NOMO-1 treated with dmso at 0.1 percent for 144 hours (cell line): ENCODE measurements at regions not wholly inside any gene's neighbourhood (a gene's known extent, or its start where the extent isn't known, plus 50 kb on each side); places are given as distances from the start of the nearest gene placed in this dataset.
"Not testable (repeated sequence)": the region's sequence is repeated elsewhere in the genome, so short reads cannot be mapped to it uniquely, and the experiment has no call there.

Source experiments
- DNase-seq: peaks from one replicate; lab custom pipeline; 2025; ENCODE audit not compliant: unreplicated experiment; lab: John Stamatoyannopoulos, UW

- DNase-seq: no peak
Observed at GRCh38 chr15:30830961-30831360, 72.8 kb upstream of the FAN1 start.

DNA sequence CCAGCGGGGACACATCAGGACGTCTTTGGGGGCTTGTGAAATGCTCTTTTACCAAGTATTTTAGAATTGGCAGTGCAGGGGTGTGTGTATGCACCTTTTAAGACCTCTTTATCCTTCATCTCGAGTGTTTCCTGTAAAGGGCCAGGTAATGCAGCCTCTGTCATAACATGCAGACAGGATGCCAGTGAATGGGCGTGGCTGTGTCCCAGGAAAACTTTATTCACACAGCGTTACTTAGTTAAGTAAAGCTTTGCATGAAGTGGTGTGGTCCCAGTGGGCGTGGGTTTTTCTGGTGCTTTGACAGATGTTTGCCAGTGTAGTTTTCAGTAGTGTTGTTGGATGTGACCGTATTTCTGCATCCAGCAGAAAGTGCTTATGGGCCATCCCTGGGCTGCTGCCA, 70.3 kb upstream of the FAN1 start:
- DNase-seq: not testable (repeated sequence)

GRCh38 chr15:30841639-30842038, 62.1 kb upstream of the FAN1 start:
- DNase-seq: not testable (repeated sequence)

- DNase-seq: peak; percentile 39
Observed at GRCh38 chr15:30842798-30843472, 60.8 kb upstream of the FAN1 start.

DNA sequence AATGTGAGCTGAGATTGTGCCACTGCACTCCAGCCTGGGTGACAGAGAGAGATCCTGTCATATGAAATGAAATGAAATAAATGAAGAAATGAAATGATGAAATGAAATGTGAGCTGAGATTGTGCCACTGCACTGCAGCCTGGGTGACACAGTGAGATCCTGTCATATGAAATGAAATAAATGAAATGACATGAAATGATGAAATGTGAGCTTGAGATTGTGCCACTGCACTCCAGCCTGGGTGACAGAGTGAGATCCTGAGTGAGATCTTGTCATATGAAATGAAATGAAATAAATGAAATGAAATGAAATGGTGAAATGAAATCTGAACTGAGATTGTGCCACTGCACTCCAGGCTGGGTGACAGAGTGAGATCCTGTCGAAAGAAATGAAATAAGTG, 58.2 kb upstream of the FAN1 start:
- DNase-seq: not testable (repeated sequence)
